IMR-90 (cell line): ENCODE measurements at regions not wholly inside any gene's neighbourhood (a gene's known extent, or its start where the extent isn't known, plus 50 kb on each side); places are given as distances from the start of the nearest gene placed in this dataset.

Experiments
- ATAC-seq: fragments of 200-7000 bp; cut with Tn5 transposase; 2 replicates; pipeline ENCODE4 v1.9.1; 2020; ENCODE audit warnings: low read depth, mild to moderate bottlenecking, moderate library complexity
- BruUV-seq: library from RNA; stranded (reverse); fragments of 400-500 nt; replicated peaks from 2 replicates; lab custom pipeline; 2021; lab: Mats Ljungman, UMichigan
- CTCF ChIA-PET: fragments of 300-600 bp; formaldehyde crosslinking; extraction: SDS; loops from one replicate; lab custom pipeline; 2021; ENCODE audit warnings: antibody characterized with exemption; lab: Yijun Ruan, JAX
- POLR2A ChIA-PET: fragments of 300-600 bp; sonication (Branson Sonifier 250); formaldehyde crosslinking; loops from one replicate; lab custom pipeline; 2022; ENCODE audit warnings: antibody characterized with exemption; ENCODE audit not compliant: unreplicated experiment; lab: Charles Lee
- DNase-seq: peaks from one replicate; pipeline ENCODE4 v3.0.0; 2013
- H2AFZ ChIP-seq: replicated peaks from 2 replicates; pipeline ENCODE3; 2013; ENCODE audit warnings: low read length, mild to moderate bottlenecking; ENCODE audit not compliant: poor library complexity
- H2AK5ac ChIP-seq: 2 replicates; pipeline ENCODE4 v1.6.1; 2013; ENCODE audit warnings: low read depth, low read length, inconsistent platforms
- H2AK9ac ChIP-seq: replicated peaks from 2 replicates; pipeline ENCODE3; 2013; ENCODE audit warnings: mild to moderate bottlenecking, low read depth, low read length, moderate library complexity; ENCODE audit not compliant: poor library complexity
- H2BK120ac ChIP-seq: 2 replicates; pipeline ENCODE4 v1.6.1; 2013; ENCODE audit warnings: low read depth, low read length, inconsistent platforms
- H2BK15ac ChIP-seq: 3 replicates; pipeline ENCODE4 v1.6.1; 2013; ENCODE audit warnings: low read depth, low read length, inconsistent platforms
- H2BK20ac ChIP-seq: 2 replicates; pipeline ENCODE4 v1.6.1; 2013; ENCODE audit warnings: low read depth, mild to moderate bottlenecking, inconsistent platforms, low read length, moderate library complexity
- H2BK5ac ChIP-seq: 2 replicates; pipeline ENCODE4 v1.6.1; 2013; ENCODE audit warnings: mild to moderate bottlenecking, low read depth, low read length, inconsistent platforms; ENCODE audit not compliant: poor library complexity, severe bottlenecking
- H3K14ac ChIP-seq: replicated peaks from 2 replicates; pipeline ENCODE4 v1.6.1; 2013; ENCODE audit warnings: low read depth, low read length, inconsistent platforms
- H3K18ac ChIP-seq: 2 replicates; pipeline ENCODE4 v1.6.1; 2013; ENCODE audit warnings: low read depth, low read length, control low read depth
- H3K23ac ChIP-seq: 2 replicates; pipeline ENCODE4 v1.6.1; 2013; ENCODE audit warnings: low read depth, low read length, inconsistent platforms
- H3K27ac ChIP-seq: 2 replicates; pipeline ENCODE4 v1.5.1; 2013; ENCODE audit warnings: mild to moderate bottlenecking, control low read depth, low read length; ENCODE audit not compliant: insufficient read depth
- H3K27me3 ChIP-seq: 2 replicates; pipeline ENCODE4 v1.6.1; 2013; ENCODE audit warnings: low read length; ENCODE audit not compliant: control insufficient read depth, insufficient read depth
- H3K36me3 ChIP-seq: 2 replicates; pipeline ENCODE4 v1.6.1; 2013; ENCODE audit warnings: low read length, mixed read lengths; ENCODE audit not compliant: control insufficient read depth, insufficient read depth
- H3K4ac ChIP-seq: 2 replicates; pipeline ENCODE4 v1.6.1; 2013; ENCODE audit warnings: low read depth, low read length, inconsistent platforms
- H3K4me1 ChIP-seq: 2 replicates; pipeline ENCODE4 v1.6.1; 2013; ENCODE audit warnings: low read length, mixed read lengths; ENCODE audit not compliant: control insufficient read depth, insufficient read depth
- H3K4me2 ChIP-seq: 2 replicates; pipeline ENCODE4 v1.6.1; 2013; ENCODE audit warnings: low read depth, mild to moderate bottlenecking, control low read depth, low read length, moderate library complexity
- H3K4me3 ChIP-seq: 2 replicates; pipeline ENCODE4 v1.5.1; 2013; ENCODE audit warnings: low read depth, mild to moderate bottlenecking, control low read depth, low read length, moderate library complexity; ENCODE audit not compliant: insufficient read depth
- H3K56ac ChIP-seq: 2 replicates; pipeline ENCODE4 v1.6.1; 2013; ENCODE audit warnings: low read length, inconsistent platforms; ENCODE audit not compliant: insufficient read depth; ENCODE audit errors: extremely low read depth
- H3K79me1 ChIP-seq, 2 experiments: 2 replicates each; pipeline ENCODE4 v1.6.1; 2013; ENCODE audit warnings: low read length in 2 of 2, inconsistent platforms in 1 of 2, low read depth in 1 of 2
- H3K9ac ChIP-seq: 2 replicates; pipeline ENCODE4 v1.6.1; 2013; ENCODE audit warnings: low read depth, low read length, control low read depth
- H3K9me1 ChIP-seq: 2 replicates; pipeline ENCODE4 v1.6.1; 2013; ENCODE audit warnings: low read length, inconsistent platforms; ENCODE audit not compliant: insufficient read depth
- H3K9me3 ChIP-seq: 2 replicates; pipeline ENCODE4 v1.6.1; 2013; ENCODE audit warnings: low read length; ENCODE audit not compliant: control insufficient read depth, insufficient read depth
- H4K20me1 ChIP-seq: 2 replicates; pipeline ENCODE4 v1.6.1; 2013; ENCODE audit warnings: low read length, inconsistent platforms; ENCODE audit not compliant: insufficient read depth
- H4K5ac ChIP-seq: 2 replicates; pipeline ENCODE4 v1.6.1; 2013; ENCODE audit warnings: mild to moderate bottlenecking, low read depth, low read length, control low read depth
- H4K8ac ChIP-seq, 2 experiments: 2 replicates each; pipeline ENCODE4 v1.6.1; 2013; ENCODE audit warnings: low read depth in 2 of 2, low read length in 2 of 2, control low read depth in 1 of 2, inconsistent platforms in 1 of 2
- H4K91ac ChIP-seq: 2 replicates; pipeline ENCODE4 v1.6.1; 2013; ENCODE audit warnings: low read depth, low read length, inconsistent platforms; ENCODE audit not compliant: insufficient read depth
- BHLHE40 ChIP-seq: fragments of 150-350 bp; IDR thresholded peaks from 2 replicates; pipeline ENCODE4 v1.6.1; 2016; ENCODE audit warnings: mild to moderate bottlenecking, low read depth, low read length
- CEBPB ChIP-seq: IDR thresholded peaks from 2 replicates; pipeline ENCODE4 v1.6.1; 2012; ENCODE audit warnings: low read depth, low read length, improper control_type of control experiment
- CTCF ChIP-seq: conservative IDR thresholded peaks from 2 replicates; pipeline ENCODE4 v1.5.1; 2012; ENCODE audit warnings: mild to moderate bottlenecking, low read depth, low read length, improper control_type of control experiment
- FOS ChIP-seq: fragments of 150-350 bp; IDR thresholded peaks from 2 replicates; pipeline ENCODE4 v1.6.1; 2016; ENCODE audit warnings: low read depth, low read length
- MAFK ChIP-seq: IDR thresholded peaks from 2 replicates; pipeline ENCODE4 v1.6.1; 2012; ENCODE audit warnings: low read depth, low read length, improper control_type of control experiment
- MAZ ChIP-seq: IDR thresholded peaks from 2 replicates; pipeline ENCODE4 v1.6.1; 2012; ENCODE audit warnings: low read depth, mild to moderate bottlenecking, low read length, improper control_type of control experiment, moderate library complexity, borderline replicate concordance
- MXI1 ChIP-seq: IDR thresholded peaks from 2 replicates; pipeline ENCODE4 v1.6.1; 2012; ENCODE audit warnings: low read depth, mild to moderate bottlenecking, low read length, moderate library complexity, borderline replicate concordance
- NFE2L2 ChIP-seq: fragments of 150-350 bp; IDR thresholded peaks from 2 replicates; pipeline ENCODE4 v1.6.1; 2016; ENCODE audit warnings: low read depth, mild to moderate bottlenecking, low read length
- RCOR1 ChIP-seq: IDR thresholded peaks from 2 replicates; pipeline ENCODE4 v1.6.1; 2012; ENCODE audit warnings: mild to moderate bottlenecking, low read length, improper control_type of control experiment; ENCODE audit not compliant: insufficient replicate concordance
- WGBS, 2 experiments: methylation state at CpG; one replicate each; pipeline versions ENCODE4 v1.1.5 to v1.1.7; 2013; ENCODE audit warnings: missing lambda C conversion rate in 2 of 2; ENCODE audit not compliant: insufficient read length in 1 of 2; ENCODE audit errors: extremely low coverage in 2 of 2; 5-methylcytosine and 5-hydroxymethylcytosine counted together
- dilution Hi-C: fragments of 300-500 bp; cut with HindIII; formaldehyde crosslinking; loops from one replicate; pipeline ENCODE4 v1.14.3; 2018; ENCODE audit warnings: low sequenced_read_pairs; ENCODE audit not compliant: unreplicated experiment
- in situ Hi-C: fragments of 300-500 bp; cut with MboI; formaldehyde crosslinking; loops from 3 replicates; pipeline ENCODE4 v1.14.3; 2019; ENCODE audit warnings: low sequenced_read_pairs, inconsistent platforms, mixed read lengths
- intact Hi-C: fragments of 100-400 bp; cut with micrococcal nuclease; formaldehyde crosslinking; loops from 2 replicates; pipeline ENCODE4 v1.10.0; 2022
- TF ChIP-seq, protein P1 (sequence below): fragments of 150-350 bp; IDR thresholded peaks from 2 replicates; pipeline ENCODE4 v1.6.1; 2016; ENCODE audit warnings: low read depth, mild to moderate bottlenecking, low read length, moderate library complexity, borderline replicate concordance

DNA sequence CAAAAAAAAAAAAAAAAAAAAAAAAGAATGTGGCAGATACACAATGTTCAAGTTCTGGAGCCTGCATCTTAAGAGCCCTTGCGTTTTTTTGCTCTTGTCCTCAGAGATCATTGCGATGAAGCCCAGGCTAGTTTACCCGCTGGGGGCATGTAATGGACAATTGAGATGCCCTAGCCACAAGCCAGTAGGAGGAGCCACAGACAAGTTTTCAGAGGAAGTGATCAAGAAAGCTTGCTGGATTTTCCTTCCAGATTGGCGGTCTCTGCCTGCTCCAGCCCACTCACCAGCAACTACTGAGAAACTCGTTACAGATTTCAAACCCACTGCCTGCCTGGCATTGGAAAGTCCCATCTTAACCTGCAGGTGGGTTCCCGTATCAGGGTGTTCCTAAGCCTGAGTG, 192.1 kb upstream of the EOMES start:
- H3K14ac ChIP-seq: no peak overlapping the region
- dilution Hi-C loops: no loop called here
- H3K79me1 ChIP-seq: no peaks in the 10 kb centered on the region
- no peaks in the 10 kb centered on the region for H3K36me3 ChIP-seq
- no peaks in the 10 kb centered on the region for H4K20me1 ChIP-seq
- no peak overlapping the region for H4K5ac ChIP-seq
- no CpG with 5 or more reads among the region's 6 CpGs for WGBS, 2 experiments
- no peak overlapping the region for H3K23ac ChIP-seq
- ATAC-seq: no peak
- no peak overlapping the region for H2AFZ ChIP-seq
- no peaks in the 10 kb centered on the region for H3K4me1 ChIP-seq
- no peaks in the 10 kb centered on the region for H3K9me1 ChIP-seq
- no peak overlapping the region for H2BK20ac ChIP-seq
- TF ChIP-seq RCOR1: no peak
- no peak for TF ChIP-seq MXI1
- TF ChIP-seq CEBPB: no peak
- no peak for TF ChIP-seq CTCF
- TF ChIP-seq MAZ: no peak
- TF ChIP-seq MAFK: no peak
- TF ChIP-seq, protein P1, sequence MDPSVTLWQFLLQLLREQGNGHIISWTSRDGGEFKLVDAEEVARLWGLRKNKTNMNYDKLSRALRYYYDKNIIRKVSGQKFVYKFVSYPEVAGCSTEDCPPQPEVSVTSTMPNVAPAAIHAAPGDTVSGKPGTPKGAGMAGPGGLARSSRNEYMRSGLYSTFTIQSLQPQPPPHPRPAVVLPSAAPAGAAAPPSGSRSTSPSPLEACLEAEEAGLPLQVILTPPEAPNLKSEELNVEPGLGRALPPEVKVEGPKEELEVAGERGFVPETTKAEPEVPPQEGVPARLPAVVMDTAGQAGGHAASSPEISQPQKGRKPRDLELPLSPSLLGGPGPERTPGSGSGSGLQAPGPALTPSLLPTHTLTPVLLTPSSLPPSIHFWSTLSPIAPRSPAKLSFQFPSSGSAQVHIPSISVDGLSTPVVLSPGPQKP: no peak
- TF ChIP-seq FOS: no peak
- TF ChIP-seq NFE2L2: no peak
- no peak for TF ChIP-seq BHLHE40
- H3K27ac ChIP-seq: no peak overlapping the region
- no peak overlapping the region for H2AK5ac ChIP-seq
- H2BK15ac ChIP-seq: no peak overlapping the region
- H2BK120ac ChIP-seq: no peak overlapping the region
- ChIA-PET CTCF (no interaction called here), POLR2A (no interaction called here)
- H4K8ac ChIP-seq: no peak overlapping the region
- no peak overlapping the region for H3K56ac ChIP-seq
- no peak overlapping the region for H3K4ac ChIP-seq
- BruUV-seq: no TSS peak
- no peaks in the 10 kb centered on the region for H3K27me3 ChIP-seq
- H2BK5ac ChIP-seq: no peak overlapping the region
- no peak overlapping the region for H3K4me3 ChIP-seq
- no peak for DNase-seq
- H4K91ac ChIP-seq: no peak overlapping the region
- in situ Hi-C loops: no loop called here
- no peak overlapping the region for H3K9ac ChIP-seq
- no peaks in the 10 kb centered on the region for H3K9me3 ChIP-seq
- H2AK9ac ChIP-seq: no peak overlapping the region
- no peak overlapping the region for H3K4me2 ChIP-seq
- H3K18ac ChIP-seq: no peak overlapping the region
- intact Hi-C loops: no loop called here
